ENCODE measurements at regions not wholly inside any gene's neighbourhood (a gene's known extent, or its start where the extent isn't known, plus 50 kb on each side); places are given as distances from the start of the nearest gene placed in this dataset.

GRCh38 chr12:102539651-102540553 lies 59.5 kb upstream of the IGF1 start:
- DNase-seq (ENCODE audit: low read depth in 2 of 2), result peak; percentile 51 to 57

GRCh38 chr12:102535306-102535705 lies 54.9 kb upstream of the IGF1 start:
- no peak for DNase-seq (ENCODE audit: low read depth in 2 of 2)

GRCh38 chr12:102534899-102535298 lies 54.5 kb upstream of the IGF1 start:
- peak; percentile 29 to 36 for DNase-seq (ENCODE audit: low read depth in 2 of 2)

- no peak for DNase-seq (ENCODE audit: low read depth in 2 of 2)
Measured at GRCh38 chr12:102533483-102534215, 53.3 kb upstream of the IGF1 start.
